ENCODE measurements at regions not wholly inside any gene's neighbourhood (a gene's known extent, or its start where the extent isn't known, plus 50 kb on each side); places are given as distances from the start of the nearest gene placed in this dataset.

- H4K20me1 ChIP-seq (replicated peaks; ENCODE audit: insufficient read depth), result no peaks in the 10 kb centered on the region
- no peak overlapping the region for H3K27ac Mint-ChIP-seq
- no peaks in the 10 kb centered on the region for H3K27me3 ChIP-seq (ENCODE audit: insufficient read depth)
- H3F3A ChIP-seq (replicated peaks; ENCODE audit: low read depth), result no peaks in the 10 kb centered on the region
- peaks cover 4% of the 10 kb centered on the region for H3K4me1 ChIP-seq (ENCODE audit: insufficient read depth)
- peaks cover 4% of the 10 kb centered on the region; the same call in 1 of the 3 replicates for H3K9me3 Mint-ChIP-seq
- H3K27ac ChIP-seq (ENCODE audit: low read depth), result no peak overlapping the region
- H3K4me1 Mint-ChIP-seq, result peaks cover 2% of the 10 kb centered on the region
- H3K4me3 ChIP-seq, result no peak overlapping the region
- H3K4me2 ChIP-seq, result no peak overlapping the region
- H3K79me2 ChIP-seq (replicated peaks; ENCODE audit: insufficient read depth), result no peaks in the 10 kb centered on the region
- H3K36me3 ChIP-seq (ENCODE audit: insufficient read depth), result no peaks in the 10 kb centered on the region
- no peak for DNase-seq (ENCODE audit: low spot score)
- no peaks in the 10 kb centered on the region for H3K27me3 Mint-ChIP-seq (ENCODE audit: insufficient read depth, low read depth, poor library complexity)
- no peaks in the 10 kb centered on the region for H3K36me3 Mint-ChIP-seq (ENCODE audit: low read depth)
- H2AFZ ChIP-seq, result peak overlapping the region; percentile 18; the same call in 1 of the 2 replicates
- TF ChIP-seq ZNF331 (CRISPR knock-in tag; IDR thresholded peaks at IDR 0.05; ENCODE audit: low read depth) (no peak), POLR2AphosphoS5 (IDR thresholded peaks at IDR 0.05; ENCODE audit: low read depth) (no peak), JUNB (IDR thresholded peaks at IDR 0.05; ENCODE audit: unreplicated experiment) (no peak), EZH2phosphoT487 (IDR thresholded peaks at IDR 0.05; ENCODE audit: unreplicated experiment) (no peak), CTCF (conservative IDR thresholded peaks at IDR 0.05; ENCODE audit: low read depth in 2 of 2) (no peak), ZNF114 (CRISPR knock-in tag; IDR thresholded peaks at IDR 0.05) (no peak)
- TF ChIP-seq, protein P1, sequence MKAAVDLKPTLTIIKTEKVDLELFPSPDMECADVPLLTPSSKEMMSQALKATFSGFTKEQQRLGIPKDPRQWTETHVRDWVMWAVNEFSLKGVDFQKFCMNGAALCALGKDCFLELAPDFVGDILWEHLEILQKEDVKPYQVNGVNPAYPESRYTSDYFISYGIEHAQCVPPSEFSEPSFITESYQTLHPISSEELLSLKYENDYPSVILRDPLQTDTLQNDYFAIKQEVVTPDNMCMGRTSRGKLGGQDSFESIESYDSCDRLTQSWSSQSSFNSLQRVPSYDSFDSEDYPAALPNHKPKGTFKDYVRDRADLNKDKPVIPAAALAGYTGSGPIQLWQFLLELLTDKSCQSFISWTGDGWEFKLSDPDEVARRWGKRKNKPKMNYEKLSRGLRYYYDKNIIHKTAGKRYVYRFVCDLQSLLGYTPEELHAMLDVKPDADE (IDR thresholded peaks at IDR 0.05), result no peak
- no peak for ATAC-seq
- H3K4me3 Mint-ChIP-seq, result no peak overlapping the region
- H3K9me2 ChIP-seq (ENCODE audit: insufficient read depth), result peaks cover 4% of the 10 kb centered on the region; the same call in 1 of the 2 replicates
Observed at GRCh38 chr3:72669224-72669623, 179.0 kb downstream of the SHQ1 start.

DNA sequence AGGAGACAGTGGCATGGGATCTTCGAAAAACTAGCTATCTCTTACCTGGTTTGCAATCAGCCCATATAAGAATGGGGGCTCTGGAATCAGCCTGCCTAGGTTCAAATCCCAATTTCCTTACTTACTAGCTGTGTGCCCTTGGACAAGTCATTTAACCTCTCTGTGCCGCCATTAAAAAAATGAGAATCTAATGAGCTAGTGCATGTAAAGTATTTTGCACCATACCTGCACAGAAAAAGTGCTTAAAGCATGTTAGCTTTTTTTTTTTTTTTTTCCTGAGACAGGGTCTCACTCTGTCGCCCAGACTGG lies 181.8 kb downstream of the SHQ1 start:
- Mint-ChIP-seq H3K9me3 (peaks cover 4% of the 10 kb centered on the region; the same call in 1 of the 3 replicates), H3K36me3 (ENCODE audit: low read depth) (no peaks in the 10 kb centered on the region), H3K27me3 (ENCODE audit: insufficient read depth, low read depth, poor library complexity) (no peaks in the 10 kb centered on the region), H3K27ac (no peak overlapping the region), H3K4me3 (no peak overlapping the region), H3K4me1 (peaks cover 2% of the 10 kb centered on the region)
- no peak for TF ChIP-seq ZNF331 (CRISPR knock-in tag; IDR thresholded peaks at IDR 0.05; ENCODE audit: low read depth)
- TF ChIP-seq CTCF (conservative IDR thresholded peaks at IDR 0.05; ENCODE audit: low read depth in 2 of 2), result peak in 1 of 2 experiments; percentile 16; a peak in 1 of 4 replicates
- H3K36me3 ChIP-seq (ENCODE audit: insufficient read depth), result no peaks in the 10 kb centered on the region
- peaks cover 4% of the 10 kb centered on the region for H3K4me1 ChIP-seq (ENCODE audit: insufficient read depth)
- ATAC-seq, result no peak
- no peak overlapping the region for H2AFZ ChIP-seq
- H3K4me3 ChIP-seq, result no peak overlapping the region
- peaks cover 7% of the 10 kb centered on the region; the same call in 1 of the 2 replicates for H3K9me2 ChIP-seq (ENCODE audit: insufficient read depth)
- no peaks in the 10 kb centered on the region for H4K20me1 ChIP-seq (replicated peaks; ENCODE audit: insufficient read depth)
- H3K27ac ChIP-seq (ENCODE audit: low read depth), result no peak overlapping the region
- H3K79me2 ChIP-seq (replicated peaks; ENCODE audit: insufficient read depth), result no peaks in the 10 kb centered on the region
- no peak for DNase-seq (ENCODE audit: low spot score)
- no peak overlapping the region for H3K4me2 ChIP-seq
- no peaks in the 10 kb centered on the region for H3F3A ChIP-seq (replicated peaks; ENCODE audit: low read depth)
- H3K27me3 ChIP-seq (ENCODE audit: insufficient read depth), result no peaks in the 10 kb centered on the region
